ENCODE measurements at regions not wholly inside any gene's neighbourhood (a gene's known extent, or its start where the extent isn't known, plus 50 kb on each side); places are given as distances from the start of the nearest gene placed in this dataset.

GRCh38 chr11:106581399-106581798, 436.9 kb downstream of the GUCY1A2 start:
- no peak for DNase-seq (ENCODE audit: low spot score)

- no peak for DNase-seq (ENCODE audit: low spot score)
Observed at GRCh38 chr11:106585061-106585460, 433.2 kb downstream of the GUCY1A2 start.

GRCh38 chr11:106594751-106595351, 423.4 kb downstream of the GUCY1A2 start:
- DNase-seq (ENCODE audit: low spot score) = no peak

GRCh38 chr11:106601684-106602297, 416.5 kb downstream of the GUCY1A2 start:
- DNase-seq (ENCODE audit: low spot score) = no peak

- no peak for DNase-seq (ENCODE audit: low spot score)
Observed at GRCh38 chr11:106608677-106609076, 409.6 kb downstream of the GUCY1A2 start.

DNA sequence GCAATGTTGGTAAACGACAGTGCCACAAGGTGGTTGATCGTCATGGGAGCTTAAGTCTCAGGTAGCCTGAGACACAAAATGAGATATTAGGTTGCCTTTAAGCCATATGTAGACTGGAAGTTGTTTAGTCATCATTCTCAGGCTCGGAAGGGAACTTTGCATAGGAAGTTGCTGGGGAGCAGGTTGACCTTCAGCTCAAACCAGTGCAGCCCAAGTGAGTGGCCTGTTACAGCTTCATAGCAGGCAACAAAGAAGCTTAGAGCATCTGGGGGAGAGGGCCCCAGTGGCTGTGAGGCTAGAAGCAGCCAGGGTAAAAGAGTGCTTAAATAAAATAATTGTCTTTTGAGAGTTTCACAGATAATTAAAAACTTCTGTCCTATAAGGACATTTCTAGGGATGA, 404.0 kb downstream of the GUCY1A2 start:
- no peak for DNase-seq (ENCODE audit: low spot score)

GRCh38 chr11:106619320-106619990, 398.8 kb downstream of the GUCY1A2 start:
- DNase-seq (ENCODE audit: low spot score) = no peak

- no peak for DNase-seq (ENCODE audit: low spot score)
Observed at GRCh38 chr11:106621484-106621883, 396.8 kb downstream of the GUCY1A2 start.

Measured in Ammon's horn (tissue), 1 donor.